ENCODE measurements at regions not wholly inside any gene's neighbourhood (a gene's known extent, or its start where the extent isn't known, plus 50 kb on each side); places are given as distances from the start of the nearest gene placed in this dataset.

DNA sequence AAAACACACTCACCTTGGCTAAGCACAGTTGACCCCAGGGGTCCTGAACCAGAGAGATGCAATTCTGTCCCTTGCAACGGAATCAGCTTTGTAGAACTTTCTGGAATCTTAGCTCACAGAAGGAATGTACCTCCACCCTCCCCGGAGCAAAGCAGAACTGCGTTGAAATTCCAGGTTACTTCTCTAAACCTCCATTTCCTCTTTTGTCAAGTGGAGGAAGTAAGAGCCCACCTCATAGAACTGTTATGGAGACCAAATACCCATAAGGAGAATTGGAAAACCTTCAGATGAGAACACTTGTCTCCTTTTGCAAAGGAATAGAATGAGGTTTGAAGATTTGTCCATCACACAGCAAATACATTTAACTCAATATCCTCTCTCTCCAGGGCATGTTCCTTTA, 86.6 kb upstream of the RBBP6 start:
- Histone ChIP-seq H3K4ac (replicated peaks; ENCODE audit: insufficient read length, low read depth, low read length) (no peak overlapping the region), H4K8ac (ENCODE audit: extremely low read depth, insufficient read depth, low read length) (no peak overlapping the region), H2BK20ac (ENCODE audit: low read length) (no peak overlapping the region), H4K20me1 (replicated peaks in 1 of 2; ENCODE audit: control insufficient read depth in 1 of 2, insufficient read depth in 2 of 2, low read length in 2 of 2) (no peaks in the 10 kb centered on the region), H2AK5ac (ENCODE audit: low read depth, low read length) (no peak overlapping the region), H3K9ac (replicated peaks in 1 of 4; ENCODE audit: extremely low read depth in 1 of 4, low read depth in 3 of 4, low read length in 3 of 4) (no peak overlapping the region), H3K36me3 (ENCODE audit: control insufficient read depth in 2 of 4, insufficient read depth in 4 of 4, low read length in 3 of 4) (no peaks in the 10 kb centered on the region), H3K79me1 (ENCODE audit: low read depth, low read length) (no peaks in the 10 kb centered on the region), H2BK5ac (ENCODE audit: low read depth, low read length) (no peak overlapping the region), H3K79me2 (ENCODE audit: control insufficient read depth in 1 of 2, insufficient read depth in 2 of 2, low read length in 2 of 2) (no peaks in the 10 kb centered on the region), H2BK120ac (replicated peaks; ENCODE audit: low read depth, low read length) (no peak overlapping the region), H2BK12ac (ENCODE audit: low read depth, low read length) (no peak overlapping the region), H3K56ac (replicated peaks; ENCODE audit: insufficient read length, low read depth, low read length) (no peak overlapping the region), H4K91ac (replicated peaks; ENCODE audit: insufficient read length, low read length) (no peak overlapping the region), H3K4me2 (ENCODE audit: insufficient read depth in 1 of 2, low read depth in 2 of 2, low read length in 2 of 2) (no peak overlapping the region), H3K4me1 (replicated peaks in 1 of 4; ENCODE audit: control insufficient read depth in 3 of 4, insufficient read depth in 4 of 4, low read length in 3 of 4) (no peaks in the 10 kb centered on the region), H4K5ac (ENCODE audit: insufficient read length, low read depth, low read length) (no peak overlapping the region), H2AFZ (ENCODE audit: low read length) (no peak overlapping the region), H3K18ac (ENCODE audit: extremely low read depth, low read length) (no peak overlapping the region), H3K9me3 (ENCODE audit: insufficient read depth in 2 of 2, low read depth in 1 of 2, low read length in 1 of 2) (no peaks in the 10 kb centered on the region), H2BK15ac (ENCODE audit: low read length) (no peak overlapping the region), H3K23ac (ENCODE audit: insufficient read length) (no peak overlapping the region), H3K4me3 (ENCODE audit: extremely low read depth in 1 of 4, insufficient read depth in 2 of 4, low read depth in 3 of 4, low read length in 4 of 4) (no peak overlapping the region), H3K14ac (ENCODE audit: insufficient read length) (no peak overlapping the region), H3K27me3 (replicated peaks in 1 of 4; ENCODE audit: control insufficient read depth in 3 of 4, extremely low read depth in 1 of 4, insufficient read depth in 3 of 4, low read length in 3 of 4) (no peaks in the 10 kb centered on the region; a peak in 1 of 7 replicates), H3K23me2 (ENCODE audit: low read depth, low read length) (no peaks in the 10 kb centered on the region), H3K27ac (ENCODE audit: low read depth, low read length) (no peak overlapping the region)
- FAIRE-seq = no peak
- no peak for TF ChIP-seq HDAC2 (IDR thresholded peaks at IDR 0.05; ENCODE audit: borderline replicate concordance in 1 of 2, low read depth in 2 of 2, low read length in 2 of 2)
- TF ChIP-seq EZH2 (IDR thresholded peaks at IDR 0.05; ENCODE audit: low read depth, low read length, severe bottlenecking) = no peak
- TF ChIP-seq NRF1 (IDR thresholded peaks at IDR 0.05; ENCODE audit: low read depth, low read length) = no peak
- TF ChIP-seq SP2 (IDR thresholded peaks at IDR 0.05; ENCODE audit: low read length) = no peak
- no peak for TF ChIP-seq CBX5 (IDR thresholded peaks at IDR 0.05; ENCODE audit: low read depth, low read length)
- CTCF ChIA-PET (ENCODE audit: partially characterized antibody) = interaction anchor here (0.7 to 1.1 kb wide), 3 partner anchors 52 to 407 kb away, joined by 3 read pairs; no protein-coding TSS in a partner anchor
- POLR2A ChIA-PET (ENCODE audit: partially characterized antibody) = interaction anchor here (0.6 kb wide), 1 partner anchor 416 kb away, joined by 3 read pairs; no protein-coding TSS in a partner anchor
- 100% methylated on average over 3 of the region's 3 CpGs; no CpG with 5 or more reads in 1 of the 2 experiments for WGBS, 2 experiments (ENCODE audit: extremely low coverage in 1 of 2, insufficient coverage in 1 of 2, insufficient read length in 1 of 2, insufficient replicate concordance in 2 of 2, low coverage in 1 of 2, low lambda C conversion rate in 2 of 2, missing lambda C conversion rate in 1 of 2)
- no peak for DNase-seq (ENCODE audit: low read depth in 1 of 2, low spot score in 2 of 2)

Data from H1 (cell line).